Neural cell (in vitro differentiated cells): ENCODE measurements at regions not wholly inside any gene's neighbourhood (a gene's known extent, or its start where the extent isn't known, plus 50 kb on each side); places are given as distances from the start of the nearest gene placed in this dataset.

ENCODE experiments used
- H2AFZ ChIP-seq: fragments of 200-600, 300-800 bp; sonication (generic), shearing (Covaris generic); 2 replicates; pipeline ENCODE4 v1.6.0; 2014; ENCODE audit warnings: low read depth, mild to moderate bottlenecking, antibody characterized with exemption, low read length, moderate library complexity
- H3F3A ChIP-seq: fragments of 200-600 bp; shearing (Covaris generic); 2 replicates; pipeline ENCODE4 v1.6.1; 2016; ENCODE audit warnings: mild to moderate bottlenecking, moderate library complexity, mixed read lengths, antibody characterized with exemption, low read length; ENCODE audit not compliant: insufficient read depth, poor library complexity, severe bottlenecking
- H3K27ac ChIP-seq: fragments of 200-600, 300-800 bp; sonication (generic), shearing (Covaris generic); 2 replicates; pipeline ENCODE4 v1.5.1; 2014; ENCODE audit warnings: mild to moderate bottlenecking, low read length, moderate library complexity
- H3K27me3 ChIP-seq: fragments of 300-800, 200-600 bp; sonication (generic), shearing (Covaris generic); 2 replicates; pipeline ENCODE4 v1.6.0; 2014; ENCODE audit warnings: mild to moderate bottlenecking, low read depth, low read length, moderate library complexity; ENCODE audit not compliant: insufficient read depth
- H3K36me3 ChIP-seq: fragments of 300-800, 200-600 bp; sonication (generic), shearing (Covaris generic); 2 replicates; pipeline ENCODE4 v1.5.1; 2014; ENCODE audit warnings: mild to moderate bottlenecking, antibody characterized with exemption, low read length, moderate library complexity; ENCODE audit not compliant: insufficient read depth
- H3K4me2 ChIP-seq: fragments of 300-800, 200-600 bp; sonication (generic), shearing (Covaris generic); 2 replicates; pipeline ENCODE4 v1.6.0; 2014; ENCODE audit warnings: mild to moderate bottlenecking, low read length
- H3K4me3 ChIP-seq: fragments of 300-800, 200-600 bp; sonication (generic), shearing (Covaris generic); 2 replicates; pipeline ENCODE4 v1.5.1; 2014; ENCODE audit warnings: mild to moderate bottlenecking, low read length, moderate library complexity
- H3K79me2 ChIP-seq: fragments of 200-600 bp; shearing (Covaris generic); replicated peaks from 2 replicates; pipeline ENCODE4 v1.6.0; 2014; ENCODE audit warnings: mild to moderate bottlenecking, low read length, moderate library complexity; ENCODE audit not compliant: insufficient read depth
- H3K9ac ChIP-seq: fragments of 300-800, 200-600 bp; sonication (generic), shearing (Covaris generic); 2 replicates; pipeline ENCODE4 v1.6.1; 2016; ENCODE audit warnings: mild to moderate bottlenecking, low read length, mixed read lengths
- H3K9me2 ChIP-seq: fragments of 200-600 bp; shearing (Covaris generic); 2 replicates; pipeline ENCODE4 v1.6.1; 2016; ENCODE audit warnings: mild to moderate bottlenecking, low read length, mixed read lengths; ENCODE audit not compliant: insufficient read depth
- H3K9me3 ChIP-seq: fragments of 200-600, 300-800 bp; sonication (generic), shearing (Covaris generic); 2 replicates; pipeline ENCODE4 v1.6.1; 2016; ENCODE audit warnings: mild to moderate bottlenecking, mixed run types, low read length, moderate library complexity, mixed read lengths
- H4K20me1 ChIP-seq: fragments of 200-600 bp; shearing (Covaris generic); 2 replicates; pipeline ENCODE4 v1.6.1; 2016; ENCODE audit warnings: mild to moderate bottlenecking, mixed run types; ENCODE audit not compliant: insufficient read depth
- CTCF ChIP-seq: fragments of 450-650 bp; IDR thresholded peaks from 2 replicates; pipeline ENCODE4 v1.5.1; 2014; ENCODE audit warnings: antibody characterized with exemption, mild to moderate bottlenecking, moderate library complexity; ENCODE audit not compliant: poor library complexity, severe bottlenecking
- EP300 ChIP-seq: fragments of 450-650 bp; conservative IDR thresholded peaks from 2 replicates; pipeline ENCODE4 v1.6.1; 2014; ENCODE audit warnings: antibody characterized with exemption, mild to moderate bottlenecking, moderate library complexity; ENCODE audit not compliant: poor library complexity, severe bottlenecking
- EZH2 ChIP-seq: fragments of 200-600, 300-800 bp; shearing (Covaris generic), sonication (generic); IDR thresholded peaks from 2 replicates; pipeline ENCODE4 v1.6.1; 2014; ENCODE audit warnings: antibody characterized with exemption, low read length, borderline replicate concordance, mild to moderate bottlenecking; ENCODE audit not compliant: insufficient read depth, poor library complexity, severe bottlenecking
- MXI1 ChIP-seq: fragments of 450-650 bp; conservative IDR thresholded peaks from 2 replicates; pipeline ENCODE4 v1.6.1; 2014; ENCODE audit warnings: antibody characterized with exemption, mild to moderate bottlenecking; ENCODE audit not compliant: poor library complexity, severe bottlenecking
- POLR2AphosphoS5 ChIP-seq: IDR thresholded peaks from 2 replicates; pipeline ENCODE4 v1.6.1; 2012
- RAD21 ChIP-seq: fragments of 450-650 bp; conservative IDR thresholded peaks from 2 replicates; pipeline ENCODE4 v1.6.1; 2014; ENCODE audit warnings: antibody characterized with exemption, mild to moderate bottlenecking, moderate library complexity
- REST ChIP-seq: IDR thresholded peaks from 2 replicates; pipeline ENCODE4 v1.6.1; 2012; ENCODE audit warnings: borderline replicate concordance
- SMC3 ChIP-seq: fragments of 450-650 bp; conservative IDR thresholded peaks from 2 replicates; pipeline ENCODE4 v1.6.1; 2014; ENCODE audit warnings: antibody characterized with exemption, mild to moderate bottlenecking, moderate library complexity; ENCODE audit not compliant: poor library complexity
- TAF1 ChIP-seq: IDR thresholded peaks from 2 replicates; pipeline ENCODE4 v1.6.1; 2012; ENCODE audit warnings: low read depth

GRCh38 chr2:123366239-123366837, 658.7 kb upstream of the CNTNAP5 start:
- no peaks in the 10 kb centered on the region for H3K9me2 ChIP-seq
- H3K4me3 ChIP-seq, result no peak overlapping the region
- no peak overlapping the region for H3K4me2 ChIP-seq
- H3K27me3 ChIP-seq, result no peaks in the 10 kb centered on the region
- no peak overlapping the region for H2AFZ ChIP-seq
- H4K20me1 ChIP-seq, result no peaks in the 10 kb centered on the region
- TF ChIP-seq RAD21 (no peak), TAF1 (no peak), SMC3 (no peak), POLR2AphosphoS5 (no peak), REST (no peak), EZH2 (no peak), MXI1 (no peak), CTCF (no peak), EP300 (no peak)
- H3K36me3 ChIP-seq, result no peaks in the 10 kb centered on the region
- H3K27ac ChIP-seq, result no peak overlapping the region
- no peaks in the 10 kb centered on the region for H3K79me2 ChIP-seq
- no peak overlapping the region for H3K9ac ChIP-seq
- no peaks in the 10 kb centered on the region for H3K9me3 ChIP-seq
- no peaks in the 10 kb centered on the region for H3F3A ChIP-seq

- H3K27me3 ChIP-seq, result no peaks in the 10 kb centered on the region
Measured at GRCh38 chr2:123370186-123370585, 654.9 kb upstream of the CNTNAP5 start.

More at GRCh38 chr2:123370186-123370585, 654.9 kb upstream of the CNTNAP5 start:
- Histone ChIP-seq H3K9me2 (no peaks in the 10 kb centered on the region), H3K79me2 (no peaks in the 10 kb centered on the region), H3K9me3 (no peaks in the 10 kb centered on the region), H4K20me1 (no peaks in the 10 kb centered on the region), H3K27ac (no peak overlapping the region), H3K9ac (no peak overlapping the region), H3K36me3 (no peaks in the 10 kb centered on the region), H3K4me2 (no peak overlapping the region), H3K4me3 (no peak overlapping the region), H3F3A (no peaks in the 10 kb centered on the region), H2AFZ (no peak overlapping the region)
- TF ChIP-seq MXI1, result no peak
- TF ChIP-seq POLR2AphosphoS5, result no peak
- no peak for TF ChIP-seq EZH2
- TF ChIP-seq CTCF, result no peak
- TF ChIP-seq EP300, result no peak
- TF ChIP-seq SMC3, result no peak
- no peak for TF ChIP-seq REST
- TF ChIP-seq RAD21, result no peak
